ENCODE measurements at regions not wholly inside any gene's neighbourhood (a gene's known extent, or its start where the extent isn't known, plus 50 kb on each side); places are given as distances from the start of the nearest gene placed in this dataset.

DNA sequence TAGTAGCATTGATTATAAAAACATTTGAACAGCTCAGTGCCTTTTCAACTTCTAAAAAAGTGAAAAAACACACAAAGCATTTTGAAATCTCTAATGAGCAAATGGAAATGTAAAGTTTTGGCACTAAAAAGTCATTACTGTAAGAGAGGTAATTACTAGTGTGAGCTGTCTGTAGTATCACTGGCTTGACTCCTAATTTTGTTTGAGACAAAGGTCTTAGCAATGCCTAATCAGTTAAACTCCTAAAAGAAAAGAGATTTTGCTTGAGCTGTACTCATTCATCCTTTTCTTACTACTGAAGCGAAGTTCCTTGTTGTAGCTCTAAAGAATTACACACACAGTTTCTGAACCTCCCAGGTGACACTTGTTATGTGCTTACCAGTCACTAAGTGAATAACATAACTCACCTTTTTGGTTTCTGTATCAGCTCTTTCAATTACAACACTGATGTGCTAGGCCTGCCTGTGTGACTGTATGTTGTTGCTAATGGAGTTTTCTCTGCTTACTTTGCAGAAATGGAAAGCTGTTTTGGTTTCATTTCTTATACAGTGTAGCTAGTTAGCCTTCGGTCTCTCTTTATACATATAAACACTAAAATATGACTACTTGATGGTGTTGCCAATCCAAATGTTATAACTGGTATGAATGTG lies 924.4 kb upstream of the TENM4 start:
- no peak for DNase-seq

DNA sequence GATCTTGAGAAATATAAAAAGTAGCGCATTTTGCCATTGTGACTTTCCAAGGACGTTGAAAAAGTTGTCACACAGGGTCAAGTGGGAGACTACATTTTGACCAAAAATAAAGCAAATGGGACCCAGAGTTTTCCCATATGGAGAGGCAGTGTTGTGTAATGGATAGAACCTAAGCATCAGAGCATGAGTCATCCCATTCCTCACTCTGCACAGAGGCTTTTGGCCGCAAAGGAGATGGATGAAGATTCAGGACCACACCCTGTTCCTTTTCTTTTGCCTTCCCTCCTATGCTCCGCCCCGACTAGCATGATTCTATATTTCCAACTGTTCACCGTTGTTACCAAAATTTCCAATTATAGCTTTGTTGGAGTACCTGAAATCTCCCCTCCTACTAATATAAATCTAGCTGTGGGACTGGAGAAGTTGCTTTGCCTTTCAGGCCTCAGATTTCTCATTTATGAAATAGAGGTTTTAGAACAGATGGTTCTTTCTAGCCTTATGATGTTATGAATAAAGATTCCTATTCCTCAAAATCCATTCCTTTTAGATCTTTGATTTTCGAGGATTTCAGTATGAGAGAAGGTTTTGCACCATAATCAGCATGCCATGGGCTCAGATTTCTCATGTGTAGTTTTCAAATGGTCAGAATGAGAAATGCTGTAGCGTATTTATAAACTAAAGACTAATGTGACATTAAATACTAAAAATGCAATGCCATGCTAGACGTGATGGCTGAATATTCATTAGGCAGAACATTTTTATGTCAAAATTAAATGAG lies 921.9 kb upstream of the TENM4 start:
- DNase-seq = no peak

DNA sequence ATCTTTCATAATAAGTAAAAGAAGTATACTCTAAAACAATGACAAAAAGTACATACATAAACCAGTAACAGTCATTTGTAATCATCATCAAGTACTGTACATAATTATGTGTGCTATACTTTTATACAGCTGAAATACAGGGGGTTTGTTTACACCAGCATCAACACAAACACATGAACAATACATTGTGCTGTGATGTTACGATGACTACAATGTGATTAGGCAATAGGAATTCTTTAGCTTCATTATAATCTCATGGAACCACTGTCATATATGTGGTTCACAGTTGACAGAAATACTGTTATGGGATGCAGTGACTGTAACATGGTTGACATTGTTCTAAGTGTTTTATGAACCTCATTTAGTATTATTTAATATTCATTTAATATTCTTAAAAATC lies 914.4 kb upstream of the TENM4 start:
- DNase-seq = no peak

DNA sequence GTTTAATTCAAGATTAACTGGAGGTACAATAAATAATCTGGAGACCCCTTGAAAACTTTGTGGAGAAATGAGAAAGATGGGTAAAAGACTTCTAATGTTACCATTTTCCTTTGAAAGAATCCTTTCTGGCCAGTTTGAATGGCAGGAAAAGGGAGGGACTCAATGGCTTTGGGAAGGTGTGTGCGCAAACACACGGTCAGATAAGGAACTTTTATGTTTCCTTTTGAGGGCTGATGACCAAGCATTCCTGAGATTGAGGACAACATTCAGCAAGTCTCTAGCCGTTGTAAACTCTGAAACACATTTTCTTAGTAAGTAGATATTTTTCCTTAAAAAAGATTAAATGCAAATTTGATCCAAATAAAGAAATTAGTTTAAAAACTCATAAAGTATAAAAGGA lies 909.7 kb upstream of the TENM4 start:
- no peak for DNase-seq

DNA sequence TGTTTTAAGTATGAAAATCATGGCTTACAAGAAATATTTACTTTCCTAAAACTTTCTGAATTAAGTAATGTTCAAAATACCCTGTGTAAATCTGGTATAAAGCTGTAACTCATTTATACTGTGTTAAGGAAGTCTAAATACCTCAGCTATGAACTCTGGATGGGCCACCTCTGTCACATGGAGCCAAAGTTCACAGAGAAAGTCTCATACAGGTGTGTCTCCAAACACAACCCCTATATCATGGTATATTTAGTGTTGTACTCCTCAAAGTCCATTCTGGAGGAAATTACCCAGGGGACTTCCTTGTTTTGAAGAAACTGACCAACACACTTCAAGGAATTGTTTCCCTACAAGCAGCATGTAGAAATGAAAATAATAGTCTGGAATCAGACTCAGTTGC lies 909.2 kb upstream of the TENM4 start:
- DNase-seq = no peak

DNA sequence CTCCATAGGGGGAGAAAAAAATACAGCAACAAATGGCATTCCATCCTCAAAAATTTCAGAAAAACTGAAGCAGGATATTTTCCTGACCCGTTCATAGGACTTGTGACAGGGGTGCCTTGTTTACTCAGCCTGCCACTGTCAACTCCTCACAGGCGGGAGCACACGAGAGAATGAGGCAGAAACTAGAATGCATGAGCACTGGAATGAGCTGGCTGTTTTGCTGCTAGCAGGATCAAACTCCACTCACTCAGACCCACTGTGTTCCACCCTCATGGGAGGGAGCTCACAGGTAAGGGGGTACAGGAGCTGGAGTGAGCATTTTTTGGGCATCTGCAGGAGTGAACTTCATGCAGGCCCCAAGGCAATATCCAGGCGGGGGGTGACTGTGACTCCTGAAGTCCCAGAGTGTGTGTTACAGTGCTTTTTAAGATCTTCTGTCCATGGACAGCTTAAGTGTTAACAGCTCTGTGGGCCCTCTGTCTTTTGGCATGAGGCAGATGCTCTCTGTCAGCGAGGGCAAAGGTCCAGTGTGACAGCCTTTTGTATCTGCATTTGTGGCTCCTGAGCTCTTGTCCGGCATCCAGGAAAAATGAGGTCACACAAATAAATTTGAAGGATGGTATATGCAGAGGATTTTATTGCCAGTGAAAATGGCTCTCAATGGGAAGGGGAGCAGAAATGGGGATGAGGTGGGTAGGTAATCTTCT lies 905.7 kb upstream of the TENM4 start:
- no peak for DNase-seq

DNA sequence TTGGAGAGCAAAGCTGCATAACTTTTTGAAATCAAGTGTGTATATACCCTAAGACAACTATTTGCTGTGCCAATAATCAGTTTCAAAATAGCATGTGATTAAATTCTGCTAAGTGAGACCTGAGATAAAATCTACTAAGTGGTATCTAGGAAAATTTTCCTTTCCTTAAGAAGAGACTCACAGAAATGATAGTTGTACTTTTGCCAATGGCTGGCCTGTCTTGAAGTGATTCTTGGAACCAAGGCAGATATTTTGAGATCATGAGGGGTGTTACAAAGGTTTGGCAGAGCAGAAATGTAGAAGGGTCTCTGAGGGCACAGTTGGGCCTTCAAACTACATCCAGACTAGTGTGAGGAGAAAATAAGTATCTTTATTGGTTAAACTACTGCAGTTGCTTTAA lies 902.6 kb upstream of the TENM4 start:
- no peak for DNase-seq

DNA sequence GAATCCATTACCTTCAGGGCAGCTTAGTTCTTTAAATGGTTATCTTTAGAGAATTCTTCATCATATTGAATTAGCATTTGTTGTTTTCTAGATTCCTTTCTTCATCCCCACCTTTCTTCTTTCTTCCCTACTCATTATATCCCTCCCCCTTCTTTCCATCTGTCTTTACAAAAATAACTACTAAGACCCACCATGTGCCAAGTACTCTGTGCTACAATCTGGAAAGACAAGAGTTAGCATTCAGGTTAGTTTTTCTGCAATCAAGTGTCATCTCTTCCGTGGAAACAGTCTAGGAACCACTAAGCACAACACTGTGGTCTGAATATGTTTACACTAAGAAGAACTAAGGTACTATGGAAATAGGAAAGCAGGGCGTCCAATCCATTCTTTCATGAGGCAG lies 897.4 kb upstream of the TENM4 start:
- no peak for DNase-seq

DNA sequence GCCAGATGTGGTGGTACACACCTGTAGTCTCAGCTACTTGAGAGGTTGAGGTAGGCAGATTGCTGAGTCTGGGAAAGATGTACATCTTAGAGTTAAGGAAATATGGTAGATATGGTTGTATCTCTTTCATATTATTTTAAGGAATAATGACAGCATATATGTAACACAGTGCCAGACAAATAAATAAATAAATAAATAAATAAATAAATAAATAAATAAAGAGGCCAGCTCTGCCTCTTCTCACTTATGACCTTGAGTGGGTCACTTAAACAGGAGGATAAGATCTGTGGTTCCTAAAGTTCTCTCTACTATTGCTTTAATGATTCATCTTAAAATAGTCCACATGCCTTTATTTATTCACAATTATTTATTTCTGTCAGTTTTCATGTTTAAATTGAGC lies 890.9 kb upstream of the TENM4 start:
- no peak for DNase-seq

DNA sequence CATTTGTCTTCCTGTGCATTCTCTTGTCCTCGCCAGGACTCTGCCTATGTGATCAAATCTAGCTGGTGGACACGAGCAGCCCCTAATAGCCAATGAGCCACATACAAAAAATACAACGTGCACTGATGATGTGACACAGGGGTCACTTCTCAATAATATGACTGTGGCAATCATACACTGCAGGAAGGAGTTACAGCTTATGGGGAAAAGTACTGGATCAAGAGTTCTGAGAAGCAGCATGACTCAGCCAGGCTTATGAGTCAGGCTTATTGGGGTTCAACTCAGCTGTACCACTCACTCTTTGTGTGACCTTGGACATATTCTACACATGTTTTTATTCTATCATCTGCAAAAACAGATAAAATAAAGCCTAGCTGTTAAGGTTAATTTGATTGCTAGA lies 889.4 kb upstream of the TENM4 start:
- no peak for DNase-seq

DNA sequence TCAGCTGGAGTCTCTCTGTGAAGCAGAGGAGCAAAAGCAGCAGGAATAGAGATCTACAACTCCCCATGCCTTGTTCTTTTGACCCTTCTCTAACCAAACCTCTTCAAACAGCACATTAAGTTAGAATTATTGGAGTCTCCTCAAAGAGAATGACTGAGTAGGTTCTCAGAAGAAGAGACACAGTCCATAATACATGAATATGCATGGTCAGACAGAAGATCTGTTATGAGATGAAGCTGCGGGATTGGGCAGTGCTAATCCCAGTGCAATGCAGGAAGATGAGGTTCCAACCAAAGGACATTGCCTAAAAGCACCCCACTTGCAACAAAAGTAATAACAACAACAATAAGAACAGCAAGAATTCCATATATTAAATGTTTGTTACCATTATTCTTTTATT lies 887.9 kb upstream of the TENM4 start:
- DNase-seq = no peak

DNA sequence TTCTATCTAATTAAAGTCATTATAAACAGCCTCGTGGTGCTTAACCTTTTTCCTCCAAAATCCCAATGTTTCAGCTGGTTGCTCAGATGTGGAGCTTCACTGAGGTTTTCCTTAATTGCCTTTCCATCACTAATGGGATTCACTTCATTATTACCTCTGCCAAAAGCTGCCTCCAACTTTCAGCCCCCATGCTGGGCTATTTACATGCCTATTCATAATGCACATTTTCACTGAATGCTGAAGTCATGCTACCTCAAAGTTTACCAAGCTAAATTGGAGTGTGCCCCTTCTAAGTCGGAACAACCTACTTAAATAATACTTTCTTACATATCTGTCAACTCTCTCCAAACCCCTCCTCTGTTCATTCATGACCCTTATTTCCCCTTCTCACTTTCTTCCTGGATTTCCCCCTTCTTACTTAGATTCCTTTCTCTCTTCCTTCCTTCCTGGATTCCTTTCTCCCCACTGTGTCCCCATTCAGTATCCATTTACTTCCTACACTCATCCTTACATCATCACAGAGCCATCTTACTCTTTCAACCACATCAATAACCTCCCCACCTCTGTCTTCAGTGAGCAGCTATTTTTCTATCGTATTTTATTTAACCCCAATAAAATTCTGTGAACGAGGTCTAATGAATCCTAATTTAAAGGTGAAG lies 887.3 kb upstream of the TENM4 start:
- DNase-seq = no peak

DNA sequence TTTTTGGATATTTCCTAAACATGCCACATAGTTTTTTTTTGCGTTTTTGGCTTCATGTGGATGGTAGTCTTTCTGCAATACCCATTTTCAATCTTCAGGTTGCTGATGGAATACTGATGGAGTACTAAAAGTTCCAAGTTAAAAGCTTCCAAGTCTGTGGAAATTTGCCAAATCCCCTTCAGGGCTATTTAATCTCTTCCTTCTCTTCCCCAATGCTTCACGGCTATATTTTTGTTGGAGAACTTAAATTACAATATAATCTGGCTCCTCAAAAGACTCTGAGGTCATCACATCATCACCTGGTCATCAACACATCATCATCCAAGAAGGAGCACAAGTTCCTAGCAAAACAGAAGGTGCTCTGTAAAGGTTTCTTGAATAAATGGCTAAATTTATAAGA lies 881.0 kb upstream of the TENM4 start:
- no peak for DNase-seq

DNA sequence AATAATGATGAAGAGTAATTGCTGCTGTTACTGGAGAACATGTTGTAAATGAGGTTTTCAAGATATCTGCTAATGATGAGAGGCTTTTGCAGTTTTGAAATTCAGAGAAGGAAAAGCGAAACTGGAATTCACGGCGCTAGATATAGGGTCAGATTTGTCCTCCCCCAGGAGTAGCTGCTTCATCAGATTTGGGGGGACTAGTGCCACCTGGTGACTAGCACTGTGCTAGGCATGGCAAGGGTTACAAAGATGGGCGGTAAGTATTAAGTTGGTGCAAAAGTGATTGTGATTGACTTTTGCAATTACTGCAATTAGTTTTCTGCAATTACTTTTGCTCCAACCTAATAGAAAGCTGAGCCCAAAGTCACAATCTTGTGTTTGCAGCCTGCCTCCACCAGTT lies 879.9 kb upstream of the TENM4 start:
- no peak for DNase-seq

DNA sequence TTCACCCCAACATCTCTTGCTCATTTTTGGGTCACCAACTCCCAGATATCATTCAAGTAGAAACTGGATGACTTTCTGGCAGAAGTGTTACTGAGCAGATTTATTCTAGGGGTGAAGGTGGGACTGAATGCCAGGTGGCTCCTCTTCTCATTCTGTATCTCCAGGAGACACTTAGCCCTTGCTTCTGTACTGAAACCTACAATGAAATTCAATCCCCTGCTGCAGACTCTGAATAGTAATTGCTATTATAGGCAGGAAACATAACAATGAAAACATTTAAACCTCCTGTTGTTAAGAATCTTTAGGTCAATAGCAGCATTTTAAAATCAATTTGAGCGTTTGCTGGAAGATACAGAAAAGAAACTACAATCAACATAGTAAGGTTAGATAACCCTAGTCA lies 879.4 kb upstream of the TENM4 start:
- DNase-seq = no peak

DNA sequence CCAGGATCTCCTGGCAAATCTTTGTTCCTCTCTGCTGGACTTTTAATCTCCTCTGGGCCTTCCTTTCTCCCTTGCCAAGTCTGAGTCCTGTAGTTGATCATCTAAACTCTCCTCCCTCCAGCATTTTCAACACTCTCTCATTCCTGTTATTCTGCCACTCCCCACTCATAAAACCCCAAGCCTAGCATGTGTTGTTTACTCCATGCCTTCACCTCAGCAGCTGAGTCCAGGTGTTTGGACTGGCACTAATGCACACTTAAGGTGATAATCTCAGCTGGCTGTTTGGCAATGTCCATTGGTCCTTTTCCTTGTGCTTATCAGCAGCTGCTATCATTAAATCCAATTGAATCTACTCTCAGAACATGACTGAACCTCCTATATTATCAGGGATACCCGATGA lies 876.8 kb upstream of the TENM4 start:
- no peak for DNase-seq

DNA sequence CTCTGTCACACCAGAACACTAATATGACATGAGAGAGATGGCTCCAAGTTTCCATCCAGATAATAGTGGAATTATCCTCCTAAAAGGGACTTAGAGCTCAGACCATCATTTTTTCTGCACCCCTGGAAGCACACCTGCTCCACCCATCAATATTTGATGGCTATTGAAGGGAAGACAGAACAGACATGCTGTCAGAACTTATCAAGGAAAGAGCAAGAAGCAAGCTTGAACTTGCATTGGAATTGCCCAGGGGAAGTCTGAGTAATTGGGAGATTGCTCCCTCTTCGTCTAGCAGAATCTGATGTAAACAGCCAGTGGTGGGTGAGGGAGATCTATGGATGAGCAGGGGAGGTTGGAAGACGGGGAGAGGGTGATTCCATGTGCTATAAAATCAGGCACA lies 874.4 kb upstream of the TENM4 start:
- DNase-seq = no peak

DNA sequence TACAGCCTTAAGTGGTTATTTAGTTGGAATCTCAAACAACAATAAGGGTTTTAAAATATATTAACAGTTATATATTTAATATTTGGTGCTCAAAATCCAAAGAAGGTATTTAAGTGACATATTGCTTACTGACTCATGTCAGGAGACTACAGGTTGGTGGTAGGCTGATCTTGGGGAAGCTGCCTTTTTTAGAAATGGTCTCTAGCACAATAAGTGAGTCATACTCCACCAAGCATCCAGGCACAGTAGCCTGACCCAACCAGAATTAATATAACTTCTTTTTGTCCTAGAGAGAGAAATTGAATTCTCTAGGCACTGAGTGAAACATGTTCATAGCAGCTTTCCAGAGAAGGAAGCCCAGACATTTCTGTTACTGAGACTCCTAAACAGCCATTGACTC lies 868.5 kb upstream of the TENM4 start:
- no peak for DNase-seq

DNA sequence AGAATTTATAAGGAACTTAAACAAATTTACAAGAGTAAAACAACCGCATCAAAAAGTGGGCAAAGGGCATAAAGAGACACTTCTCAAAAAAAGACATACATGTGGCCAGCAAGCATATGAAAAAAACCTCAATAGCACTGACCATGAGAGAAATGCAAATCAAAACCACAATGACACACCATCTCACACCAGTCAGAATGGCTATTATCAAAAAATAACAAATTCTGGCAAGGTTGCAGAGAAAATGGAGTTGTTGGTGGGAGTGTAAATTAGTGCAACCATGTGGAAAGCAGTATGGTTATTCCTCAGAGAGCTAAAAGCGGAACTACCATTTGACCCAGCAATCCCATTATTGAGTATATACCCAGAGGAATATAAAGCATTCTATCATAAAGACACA lies 866.8 kb upstream of the TENM4 start:
- no peak for DNase-seq

DNA sequence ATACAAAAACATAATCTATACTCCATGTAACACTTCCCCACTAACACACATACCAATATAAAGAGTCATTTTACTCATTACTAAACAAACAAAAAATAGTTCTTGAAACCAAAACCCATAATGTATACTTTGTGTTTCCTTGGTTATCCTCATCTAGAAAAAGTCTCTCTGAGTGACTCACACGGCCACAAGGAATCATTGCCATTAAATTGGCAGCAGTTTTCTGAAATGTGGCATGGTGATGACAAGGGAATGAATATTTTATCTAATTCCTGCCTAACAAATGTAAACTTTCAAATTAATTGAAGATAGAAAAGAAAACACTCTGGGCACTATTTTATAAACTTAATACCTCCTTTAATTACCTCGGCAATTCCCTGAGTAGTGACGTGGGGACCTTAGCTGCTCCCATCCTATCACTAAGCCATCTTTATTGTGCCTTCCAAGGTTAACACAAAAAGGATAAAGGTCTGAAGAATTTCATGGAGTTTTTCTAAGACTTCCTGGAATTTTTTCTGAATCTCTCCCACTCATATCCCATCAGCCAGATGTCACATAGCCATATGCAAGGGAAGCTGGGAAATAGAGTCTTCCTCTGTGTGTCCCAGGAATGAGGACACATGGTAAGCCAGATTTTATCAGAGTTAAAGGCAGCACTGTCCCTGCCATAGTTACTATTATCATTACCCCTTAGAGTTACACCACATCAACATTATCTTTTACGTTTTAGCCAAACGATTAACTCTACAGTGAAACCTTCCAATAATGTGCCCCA lies 857.2 kb upstream of the TENM4 start:
- DNase-seq = no peak

DNA sequence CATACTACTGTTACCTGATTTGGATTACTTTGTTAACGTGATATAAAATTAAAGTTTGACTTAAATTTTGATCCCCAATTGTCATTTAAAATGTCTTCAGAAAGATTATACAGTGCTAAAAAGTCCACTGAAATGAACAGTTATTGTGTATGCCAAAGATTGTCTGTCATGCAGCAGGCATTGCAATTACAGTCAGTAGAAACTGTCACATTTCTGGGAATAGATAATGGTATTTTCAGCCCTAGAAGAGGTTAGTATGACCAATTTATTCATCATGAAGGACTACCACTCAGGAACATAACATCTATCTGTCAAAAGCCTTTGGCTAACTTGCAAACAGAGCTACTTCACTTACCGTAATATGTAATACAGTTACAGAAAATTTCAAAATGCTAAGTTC lies 852.5 kb upstream of the TENM4 start:
- DNase-seq = no peak

DNA sequence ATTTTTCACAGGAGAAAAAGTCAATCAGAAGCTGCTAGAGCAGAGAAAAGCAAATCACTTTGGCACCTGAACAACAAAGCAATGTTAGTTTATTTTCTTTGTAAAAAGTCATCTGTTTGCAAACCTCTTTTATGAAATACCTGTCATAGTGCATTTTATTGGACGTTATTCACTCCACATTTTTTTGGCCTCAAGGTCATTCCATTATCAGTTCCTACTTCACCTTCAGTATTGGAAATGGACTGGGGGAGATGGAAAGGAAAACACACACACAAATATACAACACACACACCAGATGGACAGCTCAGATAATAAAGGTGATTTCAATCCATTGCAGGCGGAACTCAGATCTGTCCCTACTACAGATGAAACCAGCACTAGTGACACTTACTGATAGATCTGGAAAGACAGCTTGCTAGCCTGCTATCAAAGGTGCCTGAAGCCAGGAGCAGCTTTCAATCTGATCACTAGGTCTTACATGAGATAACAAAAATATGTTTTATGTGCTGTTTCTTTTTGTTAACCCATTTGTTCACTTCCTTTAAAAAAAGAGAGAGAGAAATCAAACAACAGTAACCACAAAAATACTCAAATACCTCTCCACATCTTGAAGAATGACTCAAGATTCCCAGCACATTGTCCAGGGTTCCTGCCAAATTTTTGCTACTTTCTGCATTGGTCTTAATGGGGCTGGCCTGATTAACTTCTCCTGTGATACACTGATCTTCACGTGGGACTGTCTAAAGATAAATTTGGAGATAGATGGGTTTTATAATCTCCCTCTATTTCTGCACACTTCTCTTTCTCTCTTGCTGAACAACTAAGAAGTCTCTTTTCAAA lies 844.3 kb upstream of the TENM4 start:
- no peak for DNase-seq
